PC-3 (cell line): ENCODE measurements at regions not wholly inside any gene's neighbourhood (a gene's known extent, or its start where the extent isn't known, plus 50 kb on each side); places are given as distances from the start of the nearest gene placed in this dataset.

ENCODE experiments used
- CTCF ChIP-seq: fragments of 300-600 bp; sonication (generic); conservative IDR thresholded peaks from 2 replicates; pipeline ENCODE4 v1.5.1; 2017; ENCODE audit warnings: antibody characterized with exemption, low read depth, mild to moderate bottlenecking, low read length
- EZH2 ChIP-seq: fragments of 300-600 bp; sonication (generic); IDR thresholded peaks from one replicate; pipeline ENCODE4 v1.6.1; 2017; ENCODE audit warnings: antibody characterized with exemption, mild to moderate bottlenecking, low read length; ENCODE audit not compliant: unreplicated experiment
- EZH2phosphoT487 ChIP-seq: fragments of 300-600 bp; sonication (generic); IDR thresholded peaks from 2 replicates; pipeline ENCODE4 v1.6.1; 2018; ENCODE audit warnings: mild to moderate bottlenecking, antibody characterized with exemption, low read length, borderline replicate concordance

- TF ChIP-seq EZH2: no peak
- TF ChIP-seq CTCF: no peak
- no peak for TF ChIP-seq EZH2phosphoT487
These were observed 559.7 kb upstream of the POU3F2 start for GRCh38 chr6:98274691-98275090.
